ENCODE measurements at regions not wholly inside any gene's neighbourhood (a gene's known extent, or its start where the extent isn't known, plus 50 kb on each side); places are given as distances from the start of the nearest gene placed in this dataset.
A peak's percentile ranks its signal among the peaks of the same experiment; 100 is the strongest.

- ChIA-PET CTCF (no interaction called here), POLR2A (no interaction called here)
- ATAC-seq: no peak
- Histone ChIP-seq H3K4me1 (no peaks in the 10 kb centered on the region), H3K4me3 (no peak overlapping the region), H3K4me2 (no peak overlapping the region), H3K9me3 (no peaks in the 10 kb centered on the region), H3K27ac (no peak overlapping the region)
- FAIRE-seq: no peak
- no peak for DNase-seq (ENCODE audit: low read depth in 1 of 2, low spot score in 1 of 2)
- TF ChIP-seq KDM1A (IDR thresholded peaks at IDR 0.05; ENCODE audit: low read depth) (no peak), HOXB5 (CRISPR knock-in tag; IDR thresholded peaks at IDR 0.05) (no peak), TFCP2L1 (CRISPR knock-in tag; IDR thresholded peaks at IDR 0.05) (no peak), BHLHE40 (IDR thresholded peaks at IDR 0.05; ENCODE audit: low read depth, low read length) (no peak), SMC3 (IDR thresholded peaks at IDR 0.05) (no peak), CBX2 (IDR thresholded peaks at IDR 0.05; ENCODE audit: borderline replicate concordance, low read depth) (no peak), EHF (CRISPR knock-in tag; IDR thresholded peaks at IDR 0.05) (no peak), RARB (CRISPR knock-in tag; IDR thresholded peaks at IDR 0.05) (no peak), RFX5 (IDR thresholded peaks at IDR 0.05) (no peak), HMGXB4 (CRISPR knock-in tag; IDR thresholded peaks at IDR 0.05; ENCODE audit: borderline replicate concordance) (no peak), ZSCAN20 (CRISPR knock-in tag; IDR thresholded peaks at IDR 0.05) (no peak), NFE2L2 (conservative IDR thresholded peaks at IDR 0.05; ENCODE audit: low read length) (no peak), POLR2A (IDR thresholded peaks at IDR 0.05; ENCODE audit: low read length) (no peak), JUNB (IDR thresholded peaks at IDR 0.05) (no peak), HDAC2 (IDR thresholded peaks at IDR 0.05) (no peak)
- TF ChIP-seq, protein P1, sequence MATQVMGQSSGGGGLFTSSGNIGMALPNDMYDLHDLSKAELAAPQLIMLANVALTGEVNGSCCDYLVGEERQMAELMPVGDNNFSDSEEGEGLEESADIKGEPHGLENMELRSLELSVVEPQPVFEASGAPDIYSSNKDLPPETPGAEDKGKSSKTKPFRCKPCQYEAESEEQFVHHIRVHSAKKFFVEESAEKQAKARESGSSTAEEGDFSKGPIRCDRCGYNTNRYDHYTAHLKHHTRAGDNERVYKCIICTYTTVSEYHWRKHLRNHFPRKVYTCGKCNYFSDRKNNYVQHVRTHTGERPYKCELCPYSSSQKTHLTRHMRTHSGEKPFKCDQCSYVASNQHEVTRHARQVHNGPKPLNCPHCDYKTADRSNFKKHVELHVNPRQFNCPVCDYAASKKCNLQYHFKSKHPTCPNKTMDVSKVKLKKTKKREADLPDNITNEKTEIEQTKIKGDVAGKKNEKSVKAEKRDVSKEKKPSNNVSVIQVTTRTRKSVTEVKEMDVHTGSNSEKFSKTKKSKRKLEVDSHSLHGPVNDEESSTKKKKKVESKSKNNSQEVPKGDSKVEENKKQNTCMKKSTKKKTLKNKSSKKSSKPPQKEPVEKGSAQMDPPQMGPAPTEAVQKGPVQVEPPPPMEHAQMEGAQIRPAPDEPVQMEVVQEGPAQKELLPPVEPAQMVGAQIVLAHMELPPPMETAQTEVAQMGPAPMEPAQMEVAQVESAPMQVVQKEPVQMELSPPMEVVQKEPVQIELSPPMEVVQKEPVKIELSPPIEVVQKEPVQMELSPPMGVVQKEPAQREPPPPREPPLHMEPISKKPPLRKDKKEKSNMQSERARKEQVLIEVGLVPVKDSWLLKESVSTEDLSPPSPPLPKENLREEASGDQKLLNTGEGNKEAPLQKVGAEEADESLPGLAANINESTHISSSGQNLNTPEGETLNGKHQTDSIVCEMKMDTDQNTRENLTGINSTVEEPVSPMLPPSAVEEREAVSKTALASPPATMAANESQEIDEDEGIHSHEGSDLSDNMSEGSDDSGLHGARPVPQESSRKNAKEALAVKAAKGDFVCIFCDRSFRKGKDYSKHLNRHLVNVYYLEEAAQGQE (IDR thresholded peaks at IDR 0.05): no peak
- 39% methylated on average over 3 of the region's 3 CpGs for WGBS (ENCODE audit: missing lambda C conversion rate)
These were observed 346.1 kb downstream of the DCDC2C start for GRCh38 chr2:4049463-4049862.

DNA sequence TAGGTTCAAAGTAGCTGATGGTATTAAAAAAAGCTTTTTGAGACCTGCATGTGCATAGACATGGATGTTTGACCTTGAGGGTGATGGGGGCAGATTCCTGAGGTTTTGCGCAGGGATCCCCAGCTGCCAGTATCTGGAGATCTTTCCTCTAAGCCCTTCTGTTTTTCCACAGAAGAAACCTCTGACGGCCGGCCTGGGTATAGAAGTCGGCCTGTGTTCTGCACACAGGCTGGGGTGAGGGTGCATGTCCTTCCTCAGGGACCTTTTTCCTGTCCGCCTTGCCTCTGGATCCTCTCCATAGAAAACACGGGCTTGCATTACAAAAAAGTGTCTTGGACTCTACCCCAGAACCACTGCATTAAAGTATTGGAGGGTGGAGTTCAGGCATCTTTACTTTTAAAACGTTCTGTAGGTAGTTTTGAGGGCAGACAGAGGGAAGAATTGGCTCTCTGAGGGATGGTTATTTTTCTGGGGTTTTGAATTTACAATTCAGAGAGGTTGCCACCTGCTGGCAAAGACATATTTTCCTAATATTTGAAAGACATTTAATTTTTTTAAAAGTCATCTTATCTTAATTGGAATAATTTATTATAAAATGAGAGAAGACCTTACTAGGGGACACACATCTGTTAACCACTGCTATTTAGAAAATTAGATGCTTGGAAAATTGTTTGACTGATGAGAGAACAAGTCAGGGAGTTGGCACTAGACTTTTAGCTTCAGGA, 350.6 kb downstream of the DCDC2C start:
- ATAC-seq: no peak
- ChIA-PET CTCF (interaction anchor here (0.6 to 2.3 kb wide), 9 partner anchors 9 to 332 kb away, joined by 3 to 9 read pairs (median 4); no protein-coding TSS in a partner anchor), POLR2A (no interaction called here)
- no peak overlapping the region for H3K4me3 ChIP-seq
- no peak overlapping the region for H3K4me2 ChIP-seq
- FAIRE-seq: no peak
- WGBS (ENCODE audit: missing lambda C conversion rate): 16% methylated on average over 7 of the region's 7 CpGs
- peak in 1 of 2 experiments; percentile 7 for DNase-seq (ENCODE audit: low read depth in 1 of 2, low spot score in 1 of 2)
- H3K4me1 ChIP-seq: no peaks in the 10 kb centered on the region
- no peaks in the 10 kb centered on the region for H3K9me3 ChIP-seq
- H3K27ac ChIP-seq: no peak overlapping the region
- TF ChIP-seq HOXB5 (CRISPR knock-in tag; IDR thresholded peaks at IDR 0.05): no peak
- no peak for TF ChIP-seq NPAS2 (CRISPR knock-in tag; IDR thresholded peaks at IDR 0.05; ENCODE audit: borderline replicate concordance)
- TF ChIP-seq CTCF (IDR thresholded peaks at IDR 0.05): peak; percentile 27; the same call in 1 of the 3 replicates
- no peak for TF ChIP-seq SREBF2 (IDR thresholded peaks at IDR 0.05)
- TF ChIP-seq ZSCAN20 (CRISPR knock-in tag; IDR thresholded peaks at IDR 0.05): no peak
- TF ChIP-seq RFX5 (IDR thresholded peaks at IDR 0.05): no peak
- TF ChIP-seq RARB (CRISPR knock-in tag; IDR thresholded peaks at IDR 0.05): no peak
- TF ChIP-seq ZC3H11A (IDR thresholded peaks at IDR 0.05): no peak
- TF ChIP-seq, protein P2, sequence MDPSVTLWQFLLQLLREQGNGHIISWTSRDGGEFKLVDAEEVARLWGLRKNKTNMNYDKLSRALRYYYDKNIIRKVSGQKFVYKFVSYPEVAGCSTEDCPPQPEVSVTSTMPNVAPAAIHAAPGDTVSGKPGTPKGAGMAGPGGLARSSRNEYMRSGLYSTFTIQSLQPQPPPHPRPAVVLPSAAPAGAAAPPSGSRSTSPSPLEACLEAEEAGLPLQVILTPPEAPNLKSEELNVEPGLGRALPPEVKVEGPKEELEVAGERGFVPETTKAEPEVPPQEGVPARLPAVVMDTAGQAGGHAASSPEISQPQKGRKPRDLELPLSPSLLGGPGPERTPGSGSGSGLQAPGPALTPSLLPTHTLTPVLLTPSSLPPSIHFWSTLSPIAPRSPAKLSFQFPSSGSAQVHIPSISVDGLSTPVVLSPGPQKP (IDR thresholded peaks at IDR 0.05; ENCODE audit: low read depth, low read length): no peak
- TF ChIP-seq EHMT2 (IDR thresholded peaks at IDR 0.05; ENCODE audit: low read depth): no peak
- TF ChIP-seq FOSL2 (IDR thresholded peaks at IDR 0.05): no peak
- TF ChIP-seq FOSL2 (CRISPR knock-in tag; IDR thresholded peaks at IDR 0.05): no peak
- no peak for TF ChIP-seq EHF (CRISPR knock-in tag; IDR thresholded peaks at IDR 0.05)
- TF ChIP-seq E2F6 (IDR thresholded peaks at IDR 0.05; ENCODE audit: borderline replicate concordance, low read depth): no peak
- TF ChIP-seq PHF8 (IDR thresholded peaks at IDR 0.05; ENCODE audit: borderline replicate concordance, low read depth): no peak
- peak; percentile 14; the same call in 1 of the 3 replicates for TF ChIP-seq SMC3 (IDR thresholded peaks at IDR 0.05)
- peak; percentile 15 to 26; a peak in 3 of 5 replicates for TF ChIP-seq RAD21 (conservative IDR thresholded peaks at IDR 0.05 in 1 of 2, IDR thresholded peaks at IDR 0.05 in 1 of 2)
- TF ChIP-seq TP53 (CRISPR knock-in tag; IDR thresholded peaks at IDR 0.05): no peak
- no peak for TF ChIP-seq CBX8 (IDR thresholded peaks at IDR 0.05)
- no peak for TF ChIP-seq MYC (IDR thresholded peaks at IDR 0.05; ENCODE audit: borderline replicate concordance, low read length)
